AG08396 (cell line): ENCODE measurements at regions not wholly inside any gene's neighbourhood (a gene's known extent, or its start where the extent isn't known, plus 50 kb on each side); places are given as distances from the start of the nearest gene placed in this dataset.
"Not testable (repeated sequence)": the region's sequence is repeated elsewhere in the genome, so short reads cannot be mapped to it uniquely, and the experiment has no call there.

Experiments
- DNase-seq: peaks from one replicate; pipeline ENCODE4 v3.0.0; 2012; ENCODE audit warnings: low spot score, mixed read lengths

DNA sequence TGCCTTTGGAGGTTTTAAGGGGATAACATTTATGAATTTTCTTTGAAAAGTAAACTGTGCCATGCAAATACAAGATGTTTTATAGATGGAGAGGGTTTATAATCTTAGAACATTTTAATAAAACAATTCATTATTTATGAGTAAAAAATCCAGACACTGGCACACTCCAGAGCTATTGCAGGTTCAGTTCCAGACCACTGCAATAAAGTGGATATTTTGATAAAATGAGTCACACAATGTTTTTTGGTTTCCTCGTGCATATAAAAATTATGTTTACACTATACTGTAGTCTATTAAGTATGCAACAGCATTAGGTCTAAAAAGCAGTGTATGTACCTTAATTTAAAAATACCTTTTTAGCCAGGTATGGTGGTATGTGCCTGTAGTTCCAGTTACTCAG lies 146.2 kb upstream of the ZBED5 start:
- no peak for DNase-seq

DNA sequence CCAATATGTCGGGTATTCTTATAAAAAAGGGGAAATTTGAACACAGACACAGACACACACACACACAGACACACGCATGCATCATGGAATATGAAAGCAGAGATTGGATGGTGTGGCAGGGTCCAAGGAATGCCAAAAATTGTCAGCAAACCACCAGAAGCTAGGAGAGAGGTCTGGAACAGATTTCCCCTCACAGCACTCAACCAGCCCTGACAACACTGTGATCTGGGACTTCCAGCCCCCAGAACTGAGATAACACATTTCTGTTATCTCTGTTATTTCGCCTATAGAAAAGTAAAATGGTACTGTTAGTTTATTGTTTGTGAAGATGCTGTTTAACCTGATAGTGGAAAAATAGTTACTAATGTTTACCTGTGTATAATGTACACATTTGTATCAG lies 145.4 kb upstream of the ZBED5 start:
- no peak for DNase-seq

DNA sequence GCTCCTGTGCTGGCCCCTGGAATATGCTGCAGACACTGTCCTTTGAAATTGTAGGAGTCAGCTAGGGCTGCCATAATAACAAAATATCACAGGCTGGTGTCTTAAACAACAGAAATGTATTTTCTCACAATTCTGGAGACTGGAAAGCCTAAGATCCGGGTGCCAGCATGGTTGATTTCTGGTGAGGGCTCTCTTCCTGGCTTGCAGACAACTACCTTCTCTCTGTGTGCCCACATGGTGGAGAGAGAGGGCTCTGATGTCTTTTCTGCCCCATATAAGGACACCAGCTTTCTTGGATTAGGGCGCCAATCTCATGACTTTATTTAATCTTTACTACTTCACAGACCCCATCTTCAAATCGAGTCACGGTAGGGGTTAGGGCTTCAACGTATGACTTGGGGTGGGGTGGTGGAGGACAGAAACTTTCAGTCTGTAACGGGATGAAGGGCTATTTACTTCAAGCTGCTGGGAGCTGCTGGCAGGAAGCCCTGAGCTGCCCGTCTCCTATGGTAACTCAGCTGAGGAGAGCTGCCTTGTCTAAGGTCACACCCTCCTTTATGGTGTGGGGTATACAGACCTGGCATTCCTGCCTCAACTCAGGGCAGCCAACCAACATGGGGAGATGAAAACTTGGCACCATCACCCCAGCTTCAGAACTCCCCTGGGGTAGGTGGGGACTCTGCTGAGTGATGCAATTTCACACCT lies 142.9 kb upstream of the ZBED5 start:
- no peak for DNase-seq

DNA sequence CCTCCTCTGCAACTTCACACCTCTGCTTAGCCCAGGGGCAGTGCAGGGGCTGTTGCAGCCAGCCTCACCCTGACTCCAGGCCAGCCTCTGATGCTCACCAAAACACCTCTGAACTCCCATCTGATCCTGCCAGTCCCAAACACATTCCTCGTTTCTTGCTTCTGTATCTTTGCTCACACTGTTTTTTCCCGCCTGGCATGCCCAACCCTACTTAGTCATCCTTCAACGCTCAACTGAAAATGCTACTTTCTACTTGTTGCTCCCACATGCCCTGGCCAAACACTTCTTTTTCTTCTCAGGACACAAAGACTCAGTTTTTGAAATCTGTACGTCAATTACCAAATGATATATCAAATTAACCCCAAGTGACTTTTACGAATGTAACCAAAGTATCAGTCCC lies 140.8 kb upstream of the ZBED5 start:
- no peak for DNase-seq

DNA sequence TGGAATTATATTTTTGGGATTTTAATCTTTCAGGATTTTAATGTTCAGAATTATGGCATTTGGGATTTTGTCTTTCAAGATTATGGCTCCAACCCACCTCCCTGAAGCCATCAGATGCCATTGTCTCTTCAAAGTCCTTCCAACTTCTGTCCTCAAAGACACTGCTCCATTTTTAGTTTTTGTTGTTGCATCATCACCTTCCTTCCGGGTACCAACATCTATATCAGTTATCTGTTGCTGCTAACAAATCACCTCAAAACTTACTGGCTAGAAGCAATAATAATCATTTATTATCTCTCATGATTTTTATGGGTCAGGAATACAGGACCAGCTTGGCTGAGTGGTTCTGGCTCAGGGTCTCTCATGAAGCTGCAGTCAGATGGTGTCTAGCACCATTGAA lies 138.8 kb upstream of the ZBED5 start:
- no peak for DNase-seq

DNA sequence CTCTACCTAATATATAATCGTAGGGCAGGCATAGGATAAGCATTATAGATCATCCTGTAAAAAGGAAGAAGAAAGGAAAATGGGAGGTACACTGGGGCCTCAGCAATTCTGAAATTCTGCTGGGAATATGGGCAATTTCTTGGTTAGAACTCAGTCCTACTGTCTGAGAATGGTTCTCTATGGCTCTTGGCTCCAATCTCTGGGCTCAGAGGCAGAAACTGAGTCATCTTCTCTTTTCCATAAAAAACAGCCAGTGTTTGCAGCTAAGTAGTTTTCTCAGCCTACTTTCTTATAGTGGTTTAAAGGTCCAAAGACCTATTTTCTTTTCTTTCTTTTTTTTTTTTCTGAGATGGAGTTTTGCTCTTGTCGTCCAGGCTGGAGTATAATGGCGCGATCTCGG lies 135.8 kb upstream of the ZBED5 start:
- no peak for DNase-seq

DNA sequence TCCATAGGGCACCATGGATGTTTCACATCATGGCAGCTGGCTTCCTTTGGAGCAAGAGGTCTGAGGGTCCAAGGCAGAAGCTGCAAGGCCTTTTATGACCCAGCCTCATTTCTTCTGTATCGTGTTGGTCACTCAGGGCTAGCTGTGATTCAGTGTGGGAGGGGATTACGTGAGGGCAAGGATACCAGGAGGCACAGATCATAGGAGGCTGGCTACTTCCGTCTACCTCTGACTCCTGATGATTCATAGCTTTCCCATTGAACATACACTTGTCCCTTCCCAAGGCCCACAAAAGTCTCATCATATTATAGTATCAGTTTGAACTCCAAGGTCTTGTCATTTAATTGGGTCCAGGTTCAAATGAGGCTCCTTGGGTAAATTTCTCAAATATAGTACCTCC lies 135.3 kb upstream of the ZBED5 start:
- no peak for DNase-seq

DNA sequence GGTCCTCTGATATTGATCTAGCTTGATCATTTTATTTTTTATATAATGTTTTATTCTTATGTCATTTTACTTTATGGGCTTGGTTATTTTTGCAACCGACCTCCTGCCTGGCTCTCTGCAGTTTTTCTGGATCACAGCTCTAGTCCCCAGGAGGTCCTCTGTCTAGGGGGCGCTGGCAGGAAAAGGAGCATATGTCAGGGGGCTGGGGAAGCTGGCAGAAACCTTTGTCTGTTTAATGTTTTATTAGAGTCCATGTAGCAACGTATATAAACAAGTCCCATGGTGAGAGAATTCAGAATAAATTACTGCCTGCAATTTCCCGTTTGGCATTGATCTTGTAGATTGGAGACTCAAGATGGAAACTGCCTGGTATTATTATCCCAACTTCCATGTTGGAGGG lies 133.5 kb upstream of the ZBED5 start:
- DNase-seq = no peak

DNA sequence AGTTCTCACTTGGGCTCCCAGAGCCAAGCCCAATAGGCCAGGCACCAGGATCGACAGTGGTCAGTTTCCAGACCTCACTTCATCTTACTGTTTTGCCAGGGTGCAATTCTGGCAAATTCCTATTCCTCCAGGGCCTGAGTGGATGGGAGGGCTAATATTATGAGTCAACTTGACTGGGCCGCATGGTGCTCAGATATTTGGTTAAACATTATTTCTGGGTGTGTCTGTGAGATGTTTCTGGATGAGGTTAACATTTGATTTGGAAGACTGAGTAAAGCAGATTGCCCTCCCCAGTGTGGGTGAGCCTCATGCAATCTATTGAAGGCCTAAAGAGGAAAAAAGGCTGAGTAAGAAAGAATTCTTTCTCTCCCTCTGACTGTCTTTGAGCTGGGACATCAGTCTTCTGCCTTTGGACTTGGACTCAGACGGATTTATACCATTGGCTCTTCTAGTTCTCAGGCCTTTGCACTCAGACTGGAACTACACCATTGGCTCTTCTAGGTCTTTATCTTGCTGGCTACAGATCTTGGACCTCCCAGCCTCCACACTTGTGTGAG lies 132.9 kb upstream of the ZBED5 start:
- no peak for DNase-seq

DNA sequence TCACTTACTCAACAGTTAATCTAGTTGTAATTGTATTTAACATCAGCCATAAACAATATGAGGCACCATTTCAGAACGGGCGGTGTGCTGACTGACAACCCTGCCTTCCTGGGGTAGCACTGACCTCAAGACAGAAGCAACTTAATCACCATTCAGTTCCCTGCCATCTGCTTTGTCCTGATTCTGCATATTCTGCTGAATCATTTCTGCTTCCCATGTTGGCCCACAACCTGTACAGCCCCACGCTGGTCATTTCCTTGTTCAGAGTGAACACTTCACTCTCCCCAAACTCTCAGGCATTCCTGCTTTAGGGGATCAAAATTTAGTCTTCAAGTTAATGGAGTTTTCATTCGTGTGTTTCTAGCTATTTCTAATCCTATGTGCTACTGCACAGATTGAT lies 132.3 kb upstream of the ZBED5 start:
- no peak for DNase-seq

DNA sequence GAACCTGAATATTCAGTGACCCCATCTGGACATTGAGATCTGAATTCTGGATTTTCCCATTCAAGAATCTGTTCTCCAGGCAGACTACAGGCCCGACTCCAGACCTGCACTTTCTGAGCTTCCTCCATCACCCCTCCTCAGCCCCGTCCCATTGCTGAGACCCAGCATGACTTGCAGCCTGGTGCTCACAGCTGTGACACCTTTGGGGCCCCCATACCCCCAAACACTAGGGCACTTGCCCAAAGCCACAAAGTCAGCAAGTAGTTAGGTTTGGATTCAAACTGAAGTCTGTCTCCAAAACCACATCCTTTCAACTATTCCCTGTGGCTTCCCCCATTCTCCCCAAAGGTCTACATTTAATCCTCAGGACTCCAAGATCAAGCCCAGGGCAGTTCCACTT lies 128.2 kb upstream of the ZBED5 start:
- no peak for DNase-seq

DNA sequence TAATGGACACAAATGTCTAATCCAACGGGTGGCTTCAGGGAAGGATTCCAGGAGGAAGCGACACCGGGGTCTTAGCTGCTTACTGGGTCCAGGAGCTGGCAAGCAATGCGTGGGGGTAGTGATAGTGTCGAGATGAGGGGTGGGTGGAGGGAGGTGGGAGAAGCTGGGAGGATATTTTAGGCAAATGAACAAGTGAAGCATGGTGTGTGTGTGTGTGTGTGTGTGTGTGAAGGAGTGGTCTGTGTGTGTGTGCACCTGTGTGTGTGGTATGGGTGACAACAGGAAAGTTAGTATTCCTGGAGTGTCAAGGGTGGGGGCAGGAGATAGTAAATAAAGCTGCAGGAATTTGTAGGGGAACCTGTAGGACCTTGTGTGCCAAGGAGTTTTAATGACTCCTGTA lies 126.9 kb upstream of the ZBED5 start:
- no peak for DNase-seq

DNA sequence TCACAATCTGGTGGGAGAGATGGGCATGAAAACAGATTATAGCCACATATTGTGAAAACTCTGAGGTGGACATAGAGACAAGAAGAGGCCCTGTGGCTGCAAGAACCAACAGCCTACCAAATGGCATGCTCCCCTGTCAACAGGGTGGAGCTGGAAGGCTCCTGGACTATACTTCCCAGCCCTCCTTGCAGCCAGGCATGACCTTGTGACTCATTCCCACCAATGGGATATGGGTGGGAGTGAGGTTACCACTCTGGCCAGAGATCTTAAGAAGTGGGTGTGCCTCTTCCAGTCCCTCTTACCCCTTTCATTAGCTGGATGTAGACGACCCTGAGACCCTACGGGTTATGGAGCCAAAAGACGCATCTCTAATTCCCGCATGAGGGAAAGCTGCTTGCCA lies 126.4 kb upstream of the ZBED5 start:
- no peak for DNase-seq

DNA sequence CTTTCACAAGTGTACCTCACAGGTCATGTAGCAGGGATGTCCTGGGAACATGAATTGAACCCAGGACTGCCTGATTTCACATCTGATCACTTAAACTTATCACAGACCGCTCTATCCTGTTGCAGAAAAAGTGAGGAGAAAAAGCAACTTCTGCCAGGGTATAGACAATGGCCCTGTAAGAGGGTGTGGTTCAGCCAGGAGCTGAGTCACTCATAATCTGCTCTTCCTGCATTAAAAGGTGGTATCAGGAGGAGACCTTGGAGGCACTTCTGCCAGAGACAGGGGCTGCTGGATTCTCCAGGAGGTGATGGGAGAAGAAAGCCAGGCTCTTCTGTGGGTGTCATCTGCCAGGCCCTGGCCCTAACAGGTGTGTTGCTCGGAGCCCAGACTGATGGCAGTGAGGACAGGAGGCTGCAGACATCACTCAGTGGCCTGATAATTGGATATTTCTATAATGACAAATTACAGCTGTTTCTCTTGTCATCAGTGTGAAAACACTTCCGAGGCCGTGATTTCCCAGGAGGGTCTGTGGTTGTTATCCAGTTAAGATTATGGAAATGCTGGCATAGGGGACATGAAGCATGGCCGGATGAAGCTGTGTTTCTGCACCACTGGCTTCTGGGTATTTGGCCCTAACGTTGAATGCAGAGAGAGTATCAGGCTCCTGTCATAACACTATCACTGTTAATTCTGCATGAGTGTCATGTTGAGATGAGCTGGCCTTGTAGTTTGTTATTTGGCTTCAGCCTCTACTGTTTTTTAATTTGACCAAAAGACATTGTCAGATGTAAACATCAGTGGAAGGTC lies 125.1 kb upstream of the ZBED5 start:
- DNase-seq = no peak

DNA sequence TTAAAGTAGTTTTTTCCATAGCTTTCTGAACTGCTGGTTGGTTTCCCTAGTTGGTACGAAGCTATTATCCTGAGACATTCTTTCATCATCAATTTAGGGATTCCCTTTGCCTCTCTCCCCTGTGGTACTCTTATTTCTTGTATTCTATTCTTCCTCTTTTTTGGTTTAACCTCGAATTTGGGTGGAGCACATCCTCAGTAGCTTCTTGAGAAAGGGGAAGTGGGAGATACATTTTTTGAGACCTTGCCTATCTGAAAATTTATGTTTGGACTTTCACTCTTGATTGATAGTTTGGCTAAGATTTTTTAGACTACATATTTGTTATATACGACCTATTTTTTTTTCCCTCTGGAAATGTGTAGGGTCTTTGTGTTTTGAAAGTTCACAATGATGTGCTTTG lies 121.7 kb upstream of the ZBED5 start:
- DNase-seq = no peak

DNA sequence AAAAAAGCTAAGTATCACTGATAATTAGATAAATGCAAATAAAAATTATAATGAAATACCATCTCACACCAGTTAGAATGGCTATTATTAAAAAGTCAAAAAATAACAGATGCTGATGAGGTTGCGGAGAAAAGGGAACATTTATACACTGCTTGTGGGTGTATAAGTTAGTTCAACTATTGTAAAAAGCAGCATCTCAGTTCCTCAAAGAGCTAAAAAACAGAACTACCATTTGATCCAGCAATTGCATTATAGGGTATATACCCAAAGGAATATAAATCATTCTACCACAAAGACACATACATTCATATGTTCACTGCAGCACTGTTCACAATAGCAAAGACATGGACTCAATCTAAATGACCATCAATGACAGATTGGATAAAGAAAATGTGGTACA lies 120.3 kb upstream of the ZBED5 start:
- DNase-seq = no peak

DNA sequence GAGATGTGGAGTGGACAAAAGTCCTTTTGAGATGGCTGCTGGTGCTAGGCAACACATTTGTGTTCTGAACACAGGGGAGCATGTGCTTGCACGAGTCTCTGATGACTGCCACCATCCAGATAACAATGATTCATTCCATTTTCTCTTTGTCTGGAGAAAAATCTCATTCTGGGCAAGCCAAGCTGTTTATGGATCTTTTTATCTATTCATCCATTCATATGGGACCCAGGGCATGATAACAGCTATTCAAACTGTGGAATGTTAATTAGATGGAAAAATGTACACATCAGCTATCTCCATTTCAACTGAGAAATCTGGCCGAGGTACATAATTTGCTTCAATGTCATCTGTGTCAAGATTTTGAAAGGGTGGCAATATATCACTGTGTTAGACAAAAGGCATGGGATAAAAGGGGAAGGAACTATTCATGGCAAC lies 117.5 kb upstream of the ZBED5 start:
- no peak for DNase-seq

DNA sequence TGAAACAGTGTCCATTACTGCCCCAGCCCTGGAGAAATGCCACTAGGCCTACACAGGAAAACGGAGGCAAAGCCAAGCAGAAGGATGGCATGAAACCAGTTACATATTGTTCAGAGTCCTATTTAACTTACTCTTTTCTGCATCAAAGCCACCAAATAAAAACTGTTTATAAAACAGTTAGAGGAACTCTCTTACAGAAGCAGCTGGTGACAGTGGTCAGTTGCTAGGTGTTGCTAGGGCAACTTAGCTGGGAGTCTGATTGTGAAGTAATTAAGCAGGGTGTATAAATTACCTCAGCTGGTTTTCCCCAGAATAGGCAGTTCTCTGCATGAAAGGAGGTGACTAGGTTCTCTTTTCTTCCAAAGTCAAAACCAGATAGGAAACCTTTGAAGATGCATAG lies 115.6 kb upstream of the ZBED5 start:
- no peak for DNase-seq

DNA sequence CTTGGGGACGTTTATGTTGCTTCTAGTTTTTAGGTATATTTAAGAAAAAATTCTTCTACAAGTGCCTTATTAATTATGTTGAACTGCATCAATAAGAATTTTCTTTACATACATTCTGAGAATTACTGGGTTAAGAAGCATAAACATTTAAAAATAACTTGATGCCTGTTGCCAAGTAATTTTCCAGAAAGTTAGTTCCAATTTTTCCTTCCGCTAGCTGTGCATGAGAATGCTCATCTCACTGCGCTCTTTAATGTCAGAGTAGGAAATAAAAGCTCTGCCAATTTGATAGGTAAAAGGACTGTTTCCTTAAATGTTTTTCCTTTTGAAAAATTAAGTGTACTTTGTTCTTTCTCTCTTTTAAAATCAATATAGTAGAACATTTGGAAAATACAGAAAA lies 113.1 kb upstream of the ZBED5 start:
- no peak for DNase-seq

DNA sequence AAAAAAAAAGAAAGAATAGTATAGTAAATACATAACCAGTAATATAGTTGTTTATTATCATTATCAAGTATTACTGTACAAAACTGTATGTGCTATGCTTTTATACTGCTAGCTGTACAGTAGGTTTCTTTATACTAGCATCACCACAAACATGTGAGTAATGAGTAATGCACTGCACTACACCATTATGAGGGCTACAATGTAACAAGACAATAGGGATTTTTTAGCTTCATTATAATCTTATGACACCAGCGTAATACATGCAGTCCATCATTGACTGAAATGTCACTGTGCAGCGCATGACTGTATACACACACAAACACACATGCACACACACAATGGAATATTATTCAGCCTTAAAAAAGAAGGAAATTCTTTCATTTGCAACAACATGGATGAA lies 111.5 kb upstream of the ZBED5 start:
- no peak for DNase-seq

DNA sequence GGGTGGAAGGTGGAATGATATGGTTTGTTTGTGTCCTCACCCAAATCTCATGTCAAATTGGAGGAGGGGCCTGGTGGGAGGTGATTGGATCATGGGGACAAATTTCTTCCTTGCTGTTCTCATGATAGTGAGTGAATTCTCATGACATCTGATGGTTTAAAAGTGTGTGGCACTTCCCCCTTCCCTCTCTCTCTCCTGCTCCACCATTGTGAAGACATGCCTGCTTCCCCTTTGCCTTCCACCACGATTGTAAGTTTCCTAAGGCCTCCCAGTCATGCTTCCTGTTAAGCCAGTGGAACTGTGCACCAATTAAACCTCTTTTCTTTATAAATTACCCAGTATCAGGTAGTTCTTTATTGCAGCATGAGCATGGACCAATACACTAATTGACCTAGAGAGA lies 99.0 kb upstream of the ZBED5 start:
- not testable (repeated sequence) for DNase-seq

DNA sequence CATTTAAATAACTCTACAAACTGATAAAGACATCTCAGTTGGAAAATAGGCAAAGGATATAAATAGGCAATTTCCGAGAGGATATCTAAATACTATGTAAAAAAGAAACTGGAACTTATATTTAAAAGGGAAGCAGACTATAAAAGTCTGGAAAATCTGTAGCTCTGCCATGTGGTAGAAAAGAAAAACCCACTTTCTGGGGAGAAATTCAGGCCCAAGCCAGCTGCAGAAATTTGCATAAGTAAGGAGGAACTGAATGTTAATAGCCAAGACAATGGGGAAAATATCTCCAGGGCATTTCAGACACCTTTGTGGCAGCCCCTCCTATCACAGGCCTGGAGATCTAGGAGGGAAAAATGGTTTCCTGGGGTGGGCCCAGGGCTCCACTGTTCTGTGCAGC lies 97.8 kb upstream of the ZBED5 start:
- no peak for DNase-seq

DNA sequence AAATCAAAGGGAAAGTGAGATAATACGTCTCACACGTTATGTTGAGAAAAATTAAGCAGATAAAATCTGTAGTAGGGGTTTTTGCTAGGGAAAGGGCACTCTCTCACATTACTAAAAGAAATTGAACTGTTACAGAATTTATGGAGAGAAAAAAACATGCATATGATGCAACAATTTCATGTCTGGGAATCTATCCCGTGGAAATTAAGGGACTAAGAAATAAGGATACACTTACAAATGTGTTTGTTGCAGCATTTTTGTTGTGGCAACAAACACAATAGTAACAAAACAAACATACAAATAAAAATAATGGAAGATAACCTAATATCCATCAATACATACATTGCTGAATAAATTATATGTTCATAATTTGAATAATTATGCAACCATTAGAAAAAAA lies 96.3 kb upstream of the ZBED5 start:
- DNase-seq = no peak

DNA sequence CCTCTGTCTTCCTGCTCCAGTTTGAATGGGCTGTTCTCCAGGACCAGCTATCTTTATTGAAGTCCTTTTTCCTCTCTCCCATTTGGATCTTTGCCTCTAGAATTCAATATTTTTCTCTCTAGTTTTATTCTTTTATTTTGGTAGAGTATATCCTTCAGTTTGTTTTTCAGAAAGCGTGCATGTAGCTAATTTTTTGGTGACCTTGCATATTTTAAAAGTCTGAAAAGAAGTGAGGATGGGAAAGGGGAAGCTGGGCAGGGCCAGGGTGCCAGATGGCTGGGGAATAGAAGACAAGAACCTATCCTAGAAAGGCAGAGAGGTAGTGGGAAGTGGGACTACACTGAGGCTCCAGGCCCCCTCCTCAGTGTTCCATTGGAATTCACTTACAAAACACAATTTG lies 95.0 kb upstream of the ZBED5 start:
- DNase-seq = no peak
